ENCODE measurements at regions not wholly inside any gene's neighbourhood (a gene's known extent, or its start where the extent isn't known, plus 50 kb on each side); places are given as distances from the start of the nearest gene placed in this dataset.
A peak's percentile ranks its signal among the peaks of the same experiment; 100 is the strongest.

GRCh38 chr17:45675012-45675411, 109.1 kb upstream of the CRHR1 start:
- CTCF ChIA-PET, result no interaction called here
- H3K27me3 ChIP-seq (replicated peaks in 2 of 5; ENCODE audit: control insufficient read depth in 4 of 5, insufficient read depth in 5 of 5, low read length in 4 of 5), result peaks cover 0 to 8% (median 4%) of the 10 kb centered on the region in 5 experiments
- H3K36me3 ChIP-seq (ENCODE audit: control insufficient read depth in 4 of 4, insufficient read depth in 4 of 4, low read length in 3 of 4), result no peaks in the 10 kb centered on the region
- POLR2A ChIA-PET, result no interaction called here
- WGBS (ENCODE audit: insufficient coverage), result 95% methylated on average over 4 of the region's 7 CpGs
- no peak for DNase-seq
- H3K4me1 ChIP-seq (ENCODE audit: control extremely low read depth in 1 of 4, control insufficient read depth in 4 of 4, insufficient read depth in 4 of 4, low read length in 3 of 4), result no peaks in the 10 kb centered on the region
- peaks cover 0 to 4% (median 0%) of the 10 kb centered on the region in 5 experiments for H3K9me3 ChIP-seq (ENCODE audit: control extremely low read depth in 1 of 5, control insufficient read depth in 4 of 5, insufficient read depth in 2 of 5, low read depth in 1 of 5, low read length in 4 of 5)
- no peak overlapping the region for H3K4me3 ChIP-seq (ENCODE audit: control insufficient read depth in 1 of 7, extremely low read depth in 1 of 7, insufficient read depth in 4 of 7, low read depth in 2 of 7, low read length in 6 of 7)
- H3K27ac ChIP-seq (ENCODE audit: insufficient read depth in 1 of 2, low read depth in 1 of 2, low read length in 2 of 2, poor library complexity in 1 of 2, severe bottlenecking in 2 of 2), result no peak overlapping the region

GRCh38 chr17:45675892-45676291, 108.2 kb upstream of the CRHR1 start:
- ChIA-PET POLR2A (no interaction called here), CTCF (no interaction called here)
- H3K4me1 ChIP-seq (ENCODE audit: control extremely low read depth in 1 of 4, control insufficient read depth in 4 of 4, insufficient read depth in 4 of 4, low read length in 3 of 4), result no peaks in the 10 kb centered on the region
- no peak overlapping the region for H3K27ac ChIP-seq (ENCODE audit: insufficient read depth in 1 of 2, low read depth in 1 of 2, low read length in 2 of 2, poor library complexity in 1 of 2, severe bottlenecking in 2 of 2)
- H3K36me3 ChIP-seq (ENCODE audit: control insufficient read depth in 4 of 4, insufficient read depth in 4 of 4, low read length in 3 of 4), result no peaks in the 10 kb centered on the region
- H3K27me3 ChIP-seq (replicated peaks in 2 of 5; ENCODE audit: control insufficient read depth in 4 of 5, insufficient read depth in 5 of 5, low read length in 4 of 5), result peaks cover 0 to 8% (median 4%) of the 10 kb centered on the region in 5 experiments
- no peak overlapping the region for H3K4me3 ChIP-seq (ENCODE audit: control insufficient read depth in 1 of 7, extremely low read depth in 1 of 7, insufficient read depth in 4 of 7, low read depth in 2 of 7, low read length in 6 of 7)
- no peak for DNase-seq
- WGBS (ENCODE audit: insufficient coverage), result 86% methylated on average over 1 of the region's 3 CpGs
- H3K9me3 ChIP-seq (ENCODE audit: control extremely low read depth in 1 of 5, control insufficient read depth in 4 of 5, insufficient read depth in 2 of 5, low read depth in 1 of 5, low read length in 4 of 5), result peaks cover 0 to 4% (median 0%) of the 10 kb centered on the region in 5 experiments

- ChIA-PET POLR2A (no interaction called here), CTCF (no interaction called here)
- H3K27ac ChIP-seq (ENCODE audit: insufficient read depth in 1 of 2, low read depth in 1 of 2, low read length in 2 of 2, poor library complexity in 1 of 2, severe bottlenecking in 2 of 2), result no peak overlapping the region
- H3K4me3 ChIP-seq (ENCODE audit: control insufficient read depth in 1 of 7, extremely low read depth in 1 of 7, insufficient read depth in 4 of 7, low read depth in 2 of 7, low read length in 6 of 7), result no peak overlapping the region
- no peaks in the 10 kb centered on the region for H3K36me3 ChIP-seq (ENCODE audit: control insufficient read depth in 4 of 4, insufficient read depth in 4 of 4, low read length in 3 of 4)
- no peak for DNase-seq
- peaks cover 0 to 4% (median 0%) of the 10 kb centered on the region in 5 experiments for H3K9me3 ChIP-seq (ENCODE audit: control extremely low read depth in 1 of 5, control insufficient read depth in 4 of 5, insufficient read depth in 2 of 5, low read depth in 1 of 5, low read length in 4 of 5)
- no peaks in the 10 kb centered on the region for H3K4me1 ChIP-seq (ENCODE audit: control extremely low read depth in 1 of 4, control insufficient read depth in 4 of 4, insufficient read depth in 4 of 4, low read length in 3 of 4)
- peaks cover 0 to 8% (median 4%) of the 10 kb centered on the region in 5 experiments for H3K27me3 ChIP-seq (replicated peaks in 2 of 5; ENCODE audit: control insufficient read depth in 4 of 5, insufficient read depth in 5 of 5, low read length in 4 of 5)
- 73% methylated on average over 5 of the region's 6 CpGs for WGBS (ENCODE audit: insufficient coverage)
Observed at GRCh38 chr17:45676695-45677094, 107.4 kb upstream of the CRHR1 start.

GRCh38 chr17:45677770-45678169, 106.3 kb upstream of the CRHR1 start:
- no peaks in the 10 kb centered on the region for H3K4me1 ChIP-seq (ENCODE audit: control extremely low read depth in 1 of 4, control insufficient read depth in 4 of 4, insufficient read depth in 4 of 4, low read length in 3 of 4)
- WGBS (ENCODE audit: insufficient coverage), result 56% methylated on average over 2 of the region's 3 CpGs
- H3K27me3 ChIP-seq (replicated peaks in 2 of 5; ENCODE audit: control insufficient read depth in 4 of 5, insufficient read depth in 5 of 5, low read length in 4 of 5), result peaks cover 0 to 8% (median 3%) of the 10 kb centered on the region in 5 experiments
- peak in 2 of 3 donors; percentile 25 to 36 for DNase-seq
- H3K9me3 ChIP-seq (ENCODE audit: control extremely low read depth in 1 of 5, control insufficient read depth in 4 of 5, insufficient read depth in 2 of 5, low read depth in 1 of 5, low read length in 4 of 5), result peaks cover 0 to 4% (median 0%) of the 10 kb centered on the region in 5 experiments
- H3K36me3 ChIP-seq (ENCODE audit: control insufficient read depth in 4 of 4, insufficient read depth in 4 of 4, low read length in 3 of 4), result no peaks in the 10 kb centered on the region
- ChIA-PET POLR2A (no interaction called here), CTCF (no interaction called here)
- H3K27ac ChIP-seq (ENCODE audit: insufficient read depth in 1 of 2, low read depth in 1 of 2, low read length in 2 of 2, poor library complexity in 1 of 2, severe bottlenecking in 2 of 2), result no peak overlapping the region
- H3K4me3 ChIP-seq (ENCODE audit: control insufficient read depth in 1 of 7, extremely low read depth in 1 of 7, insufficient read depth in 4 of 7, low read depth in 2 of 7, low read length in 6 of 7), result no peak overlapping the region

- H3K4me1 ChIP-seq (ENCODE audit: control extremely low read depth in 1 of 4, control insufficient read depth in 4 of 4, insufficient read depth in 4 of 4, low read length in 3 of 4), result no peaks in the 10 kb centered on the region
- CTCF ChIA-PET, result no interaction called here
- H3K27me3 ChIP-seq (replicated peaks in 2 of 5; ENCODE audit: control insufficient read depth in 4 of 5, insufficient read depth in 5 of 5, low read length in 4 of 5), result peaks cover 0 to 8% (median 3%) of the 10 kb centered on the region in 5 experiments
- peaks cover 0 to 4% (median 0%) of the 10 kb centered on the region in 5 experiments for H3K9me3 ChIP-seq (ENCODE audit: control extremely low read depth in 1 of 5, control insufficient read depth in 4 of 5, insufficient read depth in 2 of 5, low read depth in 1 of 5, low read length in 4 of 5)
- no peaks in the 10 kb centered on the region for H3K36me3 ChIP-seq (ENCODE audit: control insufficient read depth in 4 of 4, insufficient read depth in 4 of 4, low read length in 3 of 4)
- H3K4me3 ChIP-seq (ENCODE audit: control insufficient read depth in 1 of 7, extremely low read depth in 1 of 7, insufficient read depth in 4 of 7, low read depth in 2 of 7, low read length in 6 of 7), result no peak overlapping the region
- no peak overlapping the region for H3K27ac ChIP-seq (ENCODE audit: insufficient read depth in 1 of 2, low read depth in 1 of 2, low read length in 2 of 2, poor library complexity in 1 of 2, severe bottlenecking in 2 of 2)
- WGBS (ENCODE audit: insufficient coverage), result 89% methylated on average over 4 of the region's 4 CpGs
- POLR2A ChIA-PET, result no interaction called here
- DNase-seq, result no peak
Observed at GRCh38 chr17:45679426-45679825, 104.7 kb upstream of the CRHR1 start.

GRCh38 chr17:45680360-45680759, 103.8 kb upstream of the CRHR1 start:
- H3K4me3 ChIP-seq (ENCODE audit: control insufficient read depth in 1 of 7, extremely low read depth in 1 of 7, insufficient read depth in 4 of 7, low read depth in 2 of 7, low read length in 6 of 7), result no peak overlapping the region
- CTCF ChIA-PET, result no interaction called here

GRCh38 chr17:45681706-45682105, 102.4 kb upstream of the CRHR1 start:
- CTCF ChIA-PET, result no interaction called here
- no peak for DNase-seq
- 57% methylated on average over 6 of the region's 9 CpGs for WGBS (ENCODE audit: insufficient coverage)

More at GRCh38 chr17:45680360-45680759, 103.8 kb upstream of the CRHR1 start:
- Histone ChIP-seq H3K36me3 (ENCODE audit: control insufficient read depth in 4 of 4, insufficient read depth in 4 of 4, low read length in 3 of 4) (no peaks in the 10 kb centered on the region), H3K27me3 (replicated peaks in 2 of 5; ENCODE audit: control insufficient read depth in 4 of 5, insufficient read depth in 5 of 5, low read length in 4 of 5) (peaks cover 0 to 7% (median 3%) of the 10 kb centered on the region in 5 experiments), H3K4me1 (ENCODE audit: control extremely low read depth in 1 of 4, control insufficient read depth in 4 of 4, insufficient read depth in 4 of 4, low read length in 3 of 4) (no peaks in the 10 kb centered on the region), H3K9me3 (ENCODE audit: control extremely low read depth in 1 of 5, control insufficient read depth in 4 of 5, insufficient read depth in 2 of 5, low read depth in 1 of 5, low read length in 4 of 5) (peaks cover 0 to 4% (median 0%) of the 10 kb centered on the region in 5 experiments), H3K27ac (ENCODE audit: insufficient read depth in 1 of 2, low read depth in 1 of 2, low read length in 2 of 2, poor library complexity in 1 of 2, severe bottlenecking in 2 of 2) (no peak overlapping the region)
- POLR2A ChIA-PET, result no interaction called here
- 94% methylated on average over 1 of the region's 2 CpGs for WGBS (ENCODE audit: insufficient coverage)
- no peak for DNase-seq

More at GRCh38 chr17:45681706-45682105, 102.4 kb upstream of the CRHR1 start:
- Histone ChIP-seq H3K27ac (ENCODE audit: insufficient read depth in 1 of 2, low read depth in 1 of 2, low read length in 2 of 2, poor library complexity in 1 of 2, severe bottlenecking in 2 of 2) (no peak overlapping the region), H3K4me1 (ENCODE audit: control extremely low read depth in 1 of 4, control insufficient read depth in 4 of 4, insufficient read depth in 4 of 4, low read length in 3 of 4) (no peaks in the 10 kb centered on the region), H3K27me3 (replicated peaks in 2 of 5; ENCODE audit: control insufficient read depth in 4 of 5, insufficient read depth in 5 of 5, low read length in 4 of 5) (peaks cover 0 to 7% (median 3%) of the 10 kb centered on the region in 5 experiments), H3K4me3 (ENCODE audit: control insufficient read depth in 1 of 7, extremely low read depth in 1 of 7, insufficient read depth in 4 of 7, low read depth in 2 of 7, low read length in 6 of 7) (no peak overlapping the region), H3K9me3 (ENCODE audit: control extremely low read depth in 1 of 5, control insufficient read depth in 4 of 5, insufficient read depth in 2 of 5, low read depth in 1 of 5, low read length in 4 of 5) (peaks cover 0 to 4% (median 0%) of the 10 kb centered on the region in 5 experiments), H3K36me3 (ENCODE audit: control insufficient read depth in 4 of 4, insufficient read depth in 4 of 4, low read length in 3 of 4) (no peaks in the 10 kb centered on the region)
- POLR2A ChIA-PET, result interaction anchor here (0.7 kb wide), 1 partner anchor 8 kb away, joined by 3 read pairs; no protein-coding TSS in a partner anchor

Data from common myeloid progenitor, CD34-positive (primary cell).